IMR-90 (cell line): ENCODE measurements at regions not wholly inside any gene's neighbourhood (a gene's known extent, or its start where the extent isn't known, plus 50 kb on each side); places are given as distances from the start of the nearest gene placed in this dataset.
A peak's percentile ranks its signal among the peaks of the same experiment; 100 is the strongest.

Source experiments
- ATAC-seq: fragments of 200-7000 bp; cut with Tn5 transposase; 2 replicates; pipeline ENCODE4 v1.9.1; 2020; ENCODE audit warnings: low read depth, mild to moderate bottlenecking, moderate library complexity
- BruUV-seq: library from RNA; stranded (reverse); fragments of 400-500 nt; replicated peaks from 2 replicates; lab custom pipeline; 2021; lab: Mats Ljungman, UMichigan
- CTCF ChIA-PET: fragments of 300-600 bp; formaldehyde crosslinking; extraction: SDS; loops from one replicate; lab custom pipeline; 2021; ENCODE audit warnings: antibody characterized with exemption; lab: Yijun Ruan, JAX
- POLR2A ChIA-PET: fragments of 300-600 bp; sonication (Branson Sonifier 250); formaldehyde crosslinking; loops from one replicate; lab custom pipeline; 2022; ENCODE audit warnings: antibody characterized with exemption; ENCODE audit not compliant: unreplicated experiment; lab: Charles Lee
- DNase-seq: peaks from one replicate; pipeline ENCODE4 v3.0.0; 2013
- H2AFZ ChIP-seq: replicated peaks from 2 replicates; pipeline ENCODE3; 2013; ENCODE audit warnings: low read length, mild to moderate bottlenecking; ENCODE audit not compliant: poor library complexity
- H2AK5ac ChIP-seq: 2 replicates; pipeline ENCODE4 v1.6.1; 2013; ENCODE audit warnings: low read depth, low read length, inconsistent platforms
- H2AK9ac ChIP-seq: replicated peaks from 2 replicates; pipeline ENCODE3; 2013; ENCODE audit warnings: mild to moderate bottlenecking, low read depth, low read length, moderate library complexity; ENCODE audit not compliant: poor library complexity
- H2BK120ac ChIP-seq: 2 replicates; pipeline ENCODE4 v1.6.1; 2013; ENCODE audit warnings: low read depth, low read length, inconsistent platforms
- H2BK15ac ChIP-seq: 3 replicates; pipeline ENCODE4 v1.6.1; 2013; ENCODE audit warnings: low read depth, low read length, inconsistent platforms
- H2BK20ac ChIP-seq: 2 replicates; pipeline ENCODE4 v1.6.1; 2013; ENCODE audit warnings: low read depth, mild to moderate bottlenecking, inconsistent platforms, low read length, moderate library complexity
- H2BK5ac ChIP-seq: 2 replicates; pipeline ENCODE4 v1.6.1; 2013; ENCODE audit warnings: mild to moderate bottlenecking, low read depth, low read length, inconsistent platforms; ENCODE audit not compliant: poor library complexity, severe bottlenecking
- H3K14ac ChIP-seq: replicated peaks from 2 replicates; pipeline ENCODE4 v1.6.1; 2013; ENCODE audit warnings: low read depth, low read length, inconsistent platforms
- H3K18ac ChIP-seq: 2 replicates; pipeline ENCODE4 v1.6.1; 2013; ENCODE audit warnings: low read depth, low read length, control low read depth
- H3K23ac ChIP-seq: 2 replicates; pipeline ENCODE4 v1.6.1; 2013; ENCODE audit warnings: low read depth, low read length, inconsistent platforms
- H3K27ac ChIP-seq: 2 replicates; pipeline ENCODE4 v1.5.1; 2013; ENCODE audit warnings: mild to moderate bottlenecking, control low read depth, low read length; ENCODE audit not compliant: insufficient read depth
- H3K27me3 ChIP-seq: 2 replicates; pipeline ENCODE4 v1.6.1; 2013; ENCODE audit warnings: low read length; ENCODE audit not compliant: control insufficient read depth, insufficient read depth
- H3K36me3 ChIP-seq: 2 replicates; pipeline ENCODE4 v1.6.1; 2013; ENCODE audit warnings: low read length, mixed read lengths; ENCODE audit not compliant: control insufficient read depth, insufficient read depth
- H3K4ac ChIP-seq: 2 replicates; pipeline ENCODE4 v1.6.1; 2013; ENCODE audit warnings: low read depth, low read length, inconsistent platforms
- H3K4me1 ChIP-seq: 2 replicates; pipeline ENCODE4 v1.6.1; 2013; ENCODE audit warnings: low read length, mixed read lengths; ENCODE audit not compliant: control insufficient read depth, insufficient read depth
- H3K4me2 ChIP-seq: 2 replicates; pipeline ENCODE4 v1.6.1; 2013; ENCODE audit warnings: low read depth, mild to moderate bottlenecking, control low read depth, low read length, moderate library complexity
- H3K4me3 ChIP-seq: 2 replicates; pipeline ENCODE4 v1.5.1; 2013; ENCODE audit warnings: low read depth, mild to moderate bottlenecking, control low read depth, low read length, moderate library complexity; ENCODE audit not compliant: insufficient read depth
- H3K56ac ChIP-seq: 2 replicates; pipeline ENCODE4 v1.6.1; 2013; ENCODE audit warnings: low read length, inconsistent platforms; ENCODE audit not compliant: insufficient read depth; ENCODE audit errors: extremely low read depth
- H3K79me1 ChIP-seq, 2 experiments: 2 replicates each; pipeline ENCODE4 v1.6.1; 2013; ENCODE audit warnings: low read length in 2 of 2, inconsistent platforms in 1 of 2, low read depth in 1 of 2
- H3K9ac ChIP-seq: 2 replicates; pipeline ENCODE4 v1.6.1; 2013; ENCODE audit warnings: low read depth, low read length, control low read depth
- H3K9me1 ChIP-seq: 2 replicates; pipeline ENCODE4 v1.6.1; 2013; ENCODE audit warnings: low read length, inconsistent platforms; ENCODE audit not compliant: insufficient read depth
- H3K9me3 ChIP-seq: 2 replicates; pipeline ENCODE4 v1.6.1; 2013; ENCODE audit warnings: low read length; ENCODE audit not compliant: control insufficient read depth, insufficient read depth
- H4K20me1 ChIP-seq: 2 replicates; pipeline ENCODE4 v1.6.1; 2013; ENCODE audit warnings: low read length, inconsistent platforms; ENCODE audit not compliant: insufficient read depth
- H4K5ac ChIP-seq: 2 replicates; pipeline ENCODE4 v1.6.1; 2013; ENCODE audit warnings: mild to moderate bottlenecking, low read depth, low read length, control low read depth
- H4K8ac ChIP-seq, 2 experiments: 2 replicates each; pipeline ENCODE4 v1.6.1; 2013; ENCODE audit warnings: low read depth in 2 of 2, low read length in 2 of 2, control low read depth in 1 of 2, inconsistent platforms in 1 of 2
- H4K91ac ChIP-seq: 2 replicates; pipeline ENCODE4 v1.6.1; 2013; ENCODE audit warnings: low read depth, low read length, inconsistent platforms; ENCODE audit not compliant: insufficient read depth
- RCOR1 ChIP-seq: IDR thresholded peaks from 2 replicates; pipeline ENCODE4 v1.6.1; 2012; ENCODE audit warnings: mild to moderate bottlenecking, low read length, improper control_type of control experiment; ENCODE audit not compliant: insufficient replicate concordance
- WGBS, 2 experiments: methylation state at CpG; one replicate each; pipeline versions ENCODE4 v1.1.5 to v1.1.7; 2013; ENCODE audit warnings: missing lambda C conversion rate in 2 of 2; ENCODE audit not compliant: insufficient read length in 1 of 2; ENCODE audit errors: extremely low coverage in 2 of 2; 5-methylcytosine and 5-hydroxymethylcytosine counted together
- dilution Hi-C: fragments of 300-500 bp; cut with HindIII; formaldehyde crosslinking; loops from one replicate; pipeline ENCODE4 v1.14.3; 2018; ENCODE audit warnings: low sequenced_read_pairs; ENCODE audit not compliant: unreplicated experiment
- in situ Hi-C: fragments of 300-500 bp; cut with MboI; formaldehyde crosslinking; loops from 3 replicates; pipeline ENCODE4 v1.14.3; 2019; ENCODE audit warnings: low sequenced_read_pairs, inconsistent platforms, mixed read lengths
- intact Hi-C: fragments of 100-400 bp; cut with micrococcal nuclease; formaldehyde crosslinking; loops from 2 replicates; pipeline ENCODE4 v1.10.0; 2022

DNA sequence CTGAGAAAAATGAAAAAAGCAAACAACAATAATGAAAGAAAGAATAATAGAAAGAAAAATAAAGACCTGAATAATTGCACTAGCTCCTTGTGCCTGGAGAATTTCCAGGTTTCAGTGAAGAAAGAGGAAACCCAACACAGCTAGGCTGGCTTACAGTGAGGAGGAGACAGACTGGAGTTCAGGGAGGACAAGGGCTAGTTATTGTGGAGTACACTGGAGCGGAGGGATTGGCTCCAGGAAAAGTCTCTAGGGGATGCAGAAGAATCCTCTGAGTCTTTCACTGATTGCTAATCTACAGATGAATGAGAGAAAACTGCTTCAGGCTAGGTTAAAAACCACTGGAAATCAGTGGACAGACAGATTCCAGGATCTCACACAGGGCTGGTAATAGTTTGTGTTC lies 163.6 kb upstream of the RBMS1 start:
- no peak overlapping the region for H2AK5ac ChIP-seq
- ATAC-seq (peak; percentile 69), DNase-seq (no peak)
- dilution Hi-C loops (no loop called here), in situ Hi-C loops (no loop called here), intact Hi-C loops (no loop called here)
- H2BK15ac ChIP-seq: no peak overlapping the region
- H3K9ac ChIP-seq: no peak overlapping the region
- no peak overlapping the region for H3K27ac ChIP-seq
- H3K56ac ChIP-seq: no peak overlapping the region
- no peak for TF ChIP-seq RCOR1
- no peaks in the 10 kb centered on the region for H3K27me3 ChIP-seq
- no peak overlapping the region for H4K8ac ChIP-seq
- H3K9me1 ChIP-seq: peaks cover 2% of the 10 kb centered on the region; the same call in 1 of the 2 replicates
- no peaks in the 10 kb centered on the region for H3K36me3 ChIP-seq
- no peak overlapping the region for H3K4me2 ChIP-seq
- H3K79me1 ChIP-seq: no peaks in the 10 kb centered on the region
- no peak overlapping the region for H4K5ac ChIP-seq
- WGBS, 2 experiments: no CpG with 5 or more reads among the region's 1 CpG
- no peak overlapping the region for H3K4ac ChIP-seq
- POLR2A ChIA-PET: no interaction called here
- no peak overlapping the region for H3K4me3 ChIP-seq
- peak overlapping the region; percentile 11 for H3K18ac ChIP-seq
- no peak overlapping the region for H2BK20ac ChIP-seq
- H4K91ac ChIP-seq: peak overlapping the region; percentile 13; the same call in 1 of the 2 replicates
- no peaks in the 10 kb centered on the region for H3K9me3 ChIP-seq
- no peaks in the 10 kb centered on the region for H4K20me1 ChIP-seq
- H3K14ac ChIP-seq: 0 out of 2 replicates have a peak overlapping the region, but pooled peaks have one; percentile 37
- peak overlapping the region; percentile 27 for H2AFZ ChIP-seq
- H3K4me1 ChIP-seq: peaks cover 2% of the 10 kb centered on the region; the same call in 1 of the 2 replicates
- no peak overlapping the region for H2BK5ac ChIP-seq
- CTCF ChIA-PET: no interaction called here
- H3K23ac ChIP-seq: no peak overlapping the region
- no peak overlapping the region for H2AK9ac ChIP-seq
- no peak overlapping the region for H2BK120ac ChIP-seq
- no TSS peak for BruUV-seq
